HEK293 (cell line): ENCODE measurements at regions not wholly inside any gene's neighbourhood (a gene's known extent, or its start where the extent isn't known, plus 50 kb on each side); places are given as distances from the start of the nearest gene placed in this dataset.

Experiments used
- YY1 ChIP-seq: fragments of 450-650 bp; formaldehyde crosslinking; IDR thresholded peaks from 2 replicates; pipeline ENCODE4 v1.5.1; 2018; ENCODE audit warnings: missing biosample characterization, missing genetic modification characterization
- ZBTB17 ChIP-seq: fragments of 450-650 bp; formaldehyde crosslinking; IDR thresholded peaks from 2 replicates; pipeline ENCODE4 v1.5.1; 2016; ENCODE audit warnings: missing biosample characterization, missing genetic modification characterization
- ZNF19 ChIP-seq: fragments of 450-650 bp; formaldehyde crosslinking; IDR thresholded peaks from 2 replicates; pipeline ENCODE4; 2016; ENCODE audit warnings: missing biosample characterization, missing genetic modification characterization, low read depth
- ZNF335 ChIP-seq: fragments of 450-650 bp; formaldehyde crosslinking; conservative IDR thresholded peaks from 2 replicates; pipeline ENCODE4 v1.5.1; 2016; ENCODE audit warnings: missing biosample characterization, missing genetic modification characterization
- ZNF501 ChIP-seq: fragments of 450-650 bp; formaldehyde crosslinking; IDR thresholded peaks from 2 replicates; pipeline ENCODE4 v1.5.1; 2016; ENCODE audit warnings: missing biosample characterization, missing genetic modification characterization
- ZNF555 ChIP-seq: fragments of 450-650 bp; formaldehyde crosslinking; conservative IDR thresholded peaks from 2 replicates; pipeline ENCODE4 v1.5.1; 2017; ENCODE audit warnings: missing biosample characterization, mild to moderate bottlenecking, missing genetic modification characterization, inconsistent platforms
- ZNF558 ChIP-seq: fragments of 450-650 bp; formaldehyde crosslinking; IDR thresholded peaks from 2 replicates; pipeline ENCODE4 v1.5.1; 2016; ENCODE audit warnings: missing biosample characterization, missing genetic modification characterization
- TF ChIP-seq, protein P1 (sequence below): fragments of 450-650 bp; formaldehyde crosslinking; IDR thresholded peaks from 2 replicates; pipeline ENCODE4 v1.5.1; 2017; ENCODE audit warnings: missing biosample characterization, missing genetic modification characterization
- TF ChIP-seq, protein P2 (sequence below): fragments of 450-650 bp; formaldehyde crosslinking; IDR thresholded peaks from 2 replicates; pipeline ENCODE4 v1.5.1; 2016; ENCODE audit warnings: missing biosample characterization, missing genetic modification characterization
- TF ChIP-seq, protein P3 (sequence below): fragments of 450-650 bp; formaldehyde crosslinking; IDR thresholded peaks from 2 replicates; pipeline ENCODE4 v1.5.1; 2017; ENCODE audit warnings: missing biosample characterization, missing genetic modification characterization
- TF ChIP-seq, protein P4 (sequence below): fragments of 450-650 bp; formaldehyde crosslinking; IDR thresholded peaks from 2 replicates; pipeline ENCODE4 v1.5.1; 2016; ENCODE audit warnings: missing biosample characterization, missing genetic modification characterization

DNA sequence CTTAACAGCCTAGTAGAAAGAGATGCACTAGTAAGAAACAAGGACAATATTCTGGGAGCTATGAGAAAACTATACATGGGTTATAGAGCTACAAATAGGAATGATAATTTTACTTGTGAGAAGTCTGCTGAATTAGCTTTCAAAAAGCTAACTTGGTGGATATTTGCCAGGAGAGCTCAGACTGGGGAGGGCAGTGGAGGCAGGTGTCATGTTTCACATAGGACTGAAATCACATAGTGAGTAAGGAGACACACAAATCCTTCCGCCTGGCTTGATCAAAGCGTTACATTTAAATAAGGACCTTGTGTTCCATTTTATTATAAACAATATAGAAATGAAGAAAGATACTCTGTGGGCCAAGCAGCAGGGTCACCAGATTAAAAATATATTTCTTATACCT is 235.0 kb downstream of the ISL1 start:
- TF ChIP-seq ZNF19: no peak
- TF ChIP-seq, protein P1, sequence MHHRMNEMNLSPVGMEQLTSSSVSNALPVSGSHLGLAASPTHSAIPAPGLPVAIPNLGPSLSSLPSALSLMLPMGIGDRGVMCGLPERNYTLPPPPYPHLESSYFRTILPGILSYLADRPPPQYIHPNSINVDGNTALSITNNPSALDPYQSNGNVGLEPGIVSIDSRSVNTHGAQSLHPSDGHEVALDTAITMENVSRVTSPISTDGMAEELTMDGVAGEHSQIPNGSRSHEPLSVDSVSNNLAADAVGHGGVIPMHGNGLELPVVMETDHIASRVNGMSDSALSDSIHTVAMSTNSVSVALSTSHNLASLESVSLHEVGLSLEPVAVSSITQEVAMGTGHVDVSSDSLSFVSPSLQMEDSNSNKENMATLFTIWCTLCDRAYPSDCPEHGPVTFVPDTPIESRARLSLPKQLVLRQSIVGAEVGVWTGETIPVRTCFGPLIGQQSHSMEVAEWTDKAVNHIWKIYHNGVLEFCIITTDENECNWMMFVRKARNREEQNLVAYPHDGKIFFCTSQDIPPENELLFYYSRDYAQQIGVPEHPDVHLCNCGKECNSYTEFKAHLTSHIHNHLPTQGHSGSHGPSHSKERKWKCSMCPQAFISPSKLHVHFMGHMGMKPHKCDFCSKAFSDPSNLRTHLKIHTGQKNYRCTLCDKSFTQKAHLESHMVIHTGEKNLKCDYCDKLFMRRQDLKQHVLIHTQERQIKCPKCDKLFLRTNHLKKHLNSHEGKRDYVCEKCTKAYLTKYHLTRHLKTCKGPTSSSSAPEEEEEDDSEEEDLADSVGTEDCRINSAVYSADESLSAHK: no peak
- TF ChIP-seq, protein P2, sequence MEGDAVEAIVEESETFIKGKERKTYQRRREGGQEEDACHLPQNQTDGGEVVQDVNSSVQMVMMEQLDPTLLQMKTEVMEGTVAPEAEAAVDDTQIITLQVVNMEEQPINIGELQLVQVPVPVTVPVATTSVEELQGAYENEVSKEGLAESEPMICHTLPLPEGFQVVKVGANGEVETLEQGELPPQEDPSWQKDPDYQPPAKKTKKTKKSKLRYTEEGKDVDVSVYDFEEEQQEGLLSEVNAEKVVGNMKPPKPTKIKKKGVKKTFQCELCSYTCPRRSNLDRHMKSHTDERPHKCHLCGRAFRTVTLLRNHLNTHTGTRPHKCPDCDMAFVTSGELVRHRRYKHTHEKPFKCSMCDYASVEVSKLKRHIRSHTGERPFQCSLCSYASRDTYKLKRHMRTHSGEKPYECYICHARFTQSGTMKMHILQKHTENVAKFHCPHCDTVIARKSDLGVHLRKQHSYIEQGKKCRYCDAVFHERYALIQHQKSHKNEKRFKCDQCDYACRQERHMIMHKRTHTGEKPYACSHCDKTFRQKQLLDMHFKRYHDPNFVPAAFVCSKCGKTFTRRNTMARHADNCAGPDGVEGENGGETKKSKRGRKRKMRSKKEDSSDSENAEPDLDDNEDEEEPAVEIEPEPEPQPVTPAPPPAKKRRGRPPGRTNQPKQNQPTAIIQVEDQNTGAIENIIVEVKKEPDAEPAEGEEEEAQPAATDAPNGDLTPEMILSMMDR (tag by site-specific recombination): no peak
- TF ChIP-seq ZNF555 (tag by site-specific recombination): no peak
- TF ChIP-seq, protein P3, sequence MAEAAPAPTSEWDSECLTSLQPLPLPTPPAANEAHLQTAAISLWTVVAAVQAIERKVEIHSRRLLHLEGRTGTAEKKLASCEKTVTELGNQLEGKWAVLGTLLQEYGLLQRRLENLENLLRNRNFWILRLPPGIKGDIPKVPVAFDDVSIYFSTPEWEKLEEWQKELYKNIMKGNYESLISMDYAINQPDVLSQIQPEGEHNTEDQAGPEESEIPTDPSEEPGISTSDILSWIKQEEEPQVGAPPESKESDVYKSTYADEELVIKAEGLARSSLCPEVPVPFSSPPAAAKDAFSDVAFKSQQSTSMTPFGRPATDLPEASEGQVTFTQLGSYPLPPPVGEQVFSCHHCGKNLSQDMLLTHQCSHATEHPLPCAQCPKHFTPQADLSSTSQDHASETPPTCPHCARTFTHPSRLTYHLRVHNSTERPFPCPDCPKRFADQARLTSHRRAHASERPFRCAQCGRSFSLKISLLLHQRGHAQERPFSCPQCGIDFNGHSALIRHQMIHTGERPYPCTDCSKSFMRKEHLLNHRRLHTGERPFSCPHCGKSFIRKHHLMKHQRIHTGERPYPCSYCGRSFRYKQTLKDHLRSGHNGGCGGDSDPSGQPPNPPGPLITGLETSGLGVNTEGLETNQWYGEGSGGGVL (tag by site-specific recombination): no peak
- no peak for TF ChIP-seq ZNF335
- no peak for TF ChIP-seq ZBTB17 (tag by site-specific recombination)
- TF ChIP-seq YY1 (tag by site-specific recombination): no peak
- TF ChIP-seq, protein P4, sequence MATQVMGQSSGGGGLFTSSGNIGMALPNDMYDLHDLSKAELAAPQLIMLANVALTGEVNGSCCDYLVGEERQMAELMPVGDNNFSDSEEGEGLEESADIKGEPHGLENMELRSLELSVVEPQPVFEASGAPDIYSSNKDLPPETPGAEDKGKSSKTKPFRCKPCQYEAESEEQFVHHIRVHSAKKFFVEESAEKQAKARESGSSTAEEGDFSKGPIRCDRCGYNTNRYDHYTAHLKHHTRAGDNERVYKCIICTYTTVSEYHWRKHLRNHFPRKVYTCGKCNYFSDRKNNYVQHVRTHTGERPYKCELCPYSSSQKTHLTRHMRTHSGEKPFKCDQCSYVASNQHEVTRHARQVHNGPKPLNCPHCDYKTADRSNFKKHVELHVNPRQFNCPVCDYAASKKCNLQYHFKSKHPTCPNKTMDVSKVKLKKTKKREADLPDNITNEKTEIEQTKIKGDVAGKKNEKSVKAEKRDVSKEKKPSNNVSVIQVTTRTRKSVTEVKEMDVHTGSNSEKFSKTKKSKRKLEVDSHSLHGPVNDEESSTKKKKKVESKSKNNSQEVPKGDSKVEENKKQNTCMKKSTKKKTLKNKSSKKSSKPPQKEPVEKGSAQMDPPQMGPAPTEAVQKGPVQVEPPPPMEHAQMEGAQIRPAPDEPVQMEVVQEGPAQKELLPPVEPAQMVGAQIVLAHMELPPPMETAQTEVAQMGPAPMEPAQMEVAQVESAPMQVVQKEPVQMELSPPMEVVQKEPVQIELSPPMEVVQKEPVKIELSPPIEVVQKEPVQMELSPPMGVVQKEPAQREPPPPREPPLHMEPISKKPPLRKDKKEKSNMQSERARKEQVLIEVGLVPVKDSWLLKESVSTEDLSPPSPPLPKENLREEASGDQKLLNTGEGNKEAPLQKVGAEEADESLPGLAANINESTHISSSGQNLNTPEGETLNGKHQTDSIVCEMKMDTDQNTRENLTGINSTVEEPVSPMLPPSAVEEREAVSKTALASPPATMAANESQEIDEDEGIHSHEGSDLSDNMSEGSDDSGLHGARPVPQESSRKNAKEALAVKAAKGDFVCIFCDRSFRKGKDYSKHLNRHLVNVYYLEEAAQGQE (tag by site-specific recombination): no peak
- TF ChIP-seq ZNF501 (tag by site-specific recombination): no peak
- TF ChIP-seq ZNF558 (tag by site-specific recombination): no peak
